Astrocyte of the spinal cord (primary cell): ENCODE measurements at regions not wholly inside any gene's neighbourhood (a gene's known extent, or its start where the extent isn't known, plus 50 kb on each side); places are given as distances from the start of the nearest gene placed in this dataset.
"Not testable (repeated sequence)": the region's sequence is repeated elsewhere in the genome, so short reads cannot be mapped to it uniquely, and the experiment has no call there.

Experiments used
- DNase-seq: peaks from one replicate; pipeline ENCODE4 v3.0.0; 2011; ENCODE audit warnings: low read depth, low spot score
- H3K4me3 ChIP-seq: 2 replicates; pipeline ENCODE4 v1.5.1; 2011; ENCODE audit warnings: low read depth, mild to moderate bottlenecking, low read length, moderate library complexity
- in situ Hi-C: cut with HindIII; loops from 2 replicates; pipeline ENCODE4 v1.10.0; 2017; ENCODE audit warnings: low sequenced_read_pairs
- TF ChIP-seq, protein P1 (sequence below): IDR thresholded peaks from 2 replicates; pipeline ENCODE4 v1.5.1; 2012; ENCODE audit warnings: low read depth, mild to moderate bottlenecking, low read length, inconsistent platforms

DNA sequence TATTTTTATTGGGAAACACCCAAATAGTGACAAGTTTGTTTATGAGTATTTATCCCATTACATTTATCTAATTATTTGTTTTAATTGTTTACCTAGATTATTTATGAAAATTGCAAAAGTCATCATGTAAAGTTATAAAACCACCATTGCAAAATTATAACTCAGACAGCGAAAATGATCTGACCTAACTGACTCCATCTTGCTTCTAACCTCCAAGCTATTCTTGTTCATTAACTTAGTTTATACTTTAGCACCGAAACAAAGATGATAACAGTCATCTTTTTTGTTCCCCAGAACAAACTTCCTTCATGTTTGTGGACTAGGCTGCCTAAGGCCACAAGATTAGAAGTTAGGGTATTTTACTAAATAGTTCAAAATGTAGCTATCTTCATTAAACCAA is 190.8 kb downstream of the FASLG start:
- H3K4me3 ChIP-seq, result no peak overlapping the region
- no peak for DNase-seq
- TF ChIP-seq, protein P1, sequence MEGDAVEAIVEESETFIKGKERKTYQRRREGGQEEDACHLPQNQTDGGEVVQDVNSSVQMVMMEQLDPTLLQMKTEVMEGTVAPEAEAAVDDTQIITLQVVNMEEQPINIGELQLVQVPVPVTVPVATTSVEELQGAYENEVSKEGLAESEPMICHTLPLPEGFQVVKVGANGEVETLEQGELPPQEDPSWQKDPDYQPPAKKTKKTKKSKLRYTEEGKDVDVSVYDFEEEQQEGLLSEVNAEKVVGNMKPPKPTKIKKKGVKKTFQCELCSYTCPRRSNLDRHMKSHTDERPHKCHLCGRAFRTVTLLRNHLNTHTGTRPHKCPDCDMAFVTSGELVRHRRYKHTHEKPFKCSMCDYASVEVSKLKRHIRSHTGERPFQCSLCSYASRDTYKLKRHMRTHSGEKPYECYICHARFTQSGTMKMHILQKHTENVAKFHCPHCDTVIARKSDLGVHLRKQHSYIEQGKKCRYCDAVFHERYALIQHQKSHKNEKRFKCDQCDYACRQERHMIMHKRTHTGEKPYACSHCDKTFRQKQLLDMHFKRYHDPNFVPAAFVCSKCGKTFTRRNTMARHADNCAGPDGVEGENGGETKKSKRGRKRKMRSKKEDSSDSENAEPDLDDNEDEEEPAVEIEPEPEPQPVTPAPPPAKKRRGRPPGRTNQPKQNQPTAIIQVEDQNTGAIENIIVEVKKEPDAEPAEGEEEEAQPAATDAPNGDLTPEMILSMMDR, result no peak
- in situ Hi-C loops, result no loop called here

- TF ChIP-seq, protein P1, result no peak
- DNase-seq, result no peak
- H3K4me3 ChIP-seq, result no peak overlapping the region
- in situ Hi-C loops, result no loop called here
Measured at GRCh38 chr1:172851077-172851476, 192.2 kb downstream of the FASLG start.

GRCh38 chr1:172851856-172852255 is 193.0 kb downstream of the FASLG start:
- TF ChIP-seq, protein P1, result no peak
- in situ Hi-C loops, result no loop called here
- no peak for DNase-seq
- H3K4me3 ChIP-seq, result no peak overlapping the region

GRCh38 chr1:172855983-172856382 is 194.8 kb downstream of the TNFSF18 start:
- DNase-seq, in situ Hi-C loops, H3K4me3 ChIP-seq: not testable (repeated sequence)

- TF ChIP-seq, protein P1, result no peak
- DNase-seq, result no peak
- in situ Hi-C loops, result no loop called here
- H3K4me3 ChIP-seq, result no peak overlapping the region
Measured at GRCh38 chr1:172863031-172863430, 187.7 kb downstream of the TNFSF18 start.

DNA sequence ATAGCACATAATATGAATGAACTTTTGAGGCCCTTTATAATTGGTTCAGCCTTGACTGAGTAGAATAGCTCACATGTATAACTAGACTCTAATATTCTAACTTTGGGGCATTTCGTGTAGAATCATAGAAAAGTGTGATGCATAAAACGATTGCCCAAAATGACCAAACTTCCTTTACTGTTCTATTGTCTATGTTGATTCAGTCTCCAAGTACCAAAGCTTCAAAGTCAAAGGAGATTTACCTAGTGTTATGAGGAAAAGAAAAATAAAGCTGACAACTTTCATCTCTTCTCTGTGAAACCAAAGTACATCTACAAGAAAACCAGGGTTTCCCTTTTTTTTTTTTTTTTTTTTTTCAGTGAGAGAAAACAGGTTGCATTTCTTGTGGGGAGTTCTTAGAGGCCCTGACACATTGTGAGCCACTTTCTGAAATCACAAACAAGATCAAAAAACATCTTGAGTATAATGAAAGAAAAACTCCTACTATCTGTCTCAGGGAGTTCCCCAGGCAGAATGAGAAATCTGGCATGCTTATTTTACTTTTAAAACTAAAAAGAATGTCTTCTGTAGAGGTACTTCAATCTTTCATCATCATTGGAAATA is 183.4 kb downstream of the TNFSF18 start:
- DNase-seq, result no peak
- in situ Hi-C loops, result no loop called here
- TF ChIP-seq, protein P1, result no peak
- no peak overlapping the region for H3K4me3 ChIP-seq

- H3K4me3 ChIP-seq, result no peak overlapping the region
- in situ Hi-C loops, result no loop called here
Measured at GRCh38 chr1:172870901-172871606, 179.7 kb downstream of the TNFSF18 start.

More at GRCh38 chr1:172870901-172871606, 179.7 kb downstream of the TNFSF18 start:
- TF ChIP-seq, protein P1, result no peak
- DNase-seq, result peak; percentile 60
